DMS53 treated with DMSO at 0.1 percent for 48 hours (cell line): ENCODE measurements at regions not wholly inside any gene's neighbourhood (a gene's known extent, or its start where the extent isn't known, plus 50 kb on each side); places are given as distances from the start of the nearest gene placed in this dataset.

ENCODE experiments used
- DNase-seq: peaks from one replicate; lab custom pipeline; 2025; ENCODE audit not compliant: unreplicated experiment; lab: John Stamatoyannopoulos, UW

DNA sequence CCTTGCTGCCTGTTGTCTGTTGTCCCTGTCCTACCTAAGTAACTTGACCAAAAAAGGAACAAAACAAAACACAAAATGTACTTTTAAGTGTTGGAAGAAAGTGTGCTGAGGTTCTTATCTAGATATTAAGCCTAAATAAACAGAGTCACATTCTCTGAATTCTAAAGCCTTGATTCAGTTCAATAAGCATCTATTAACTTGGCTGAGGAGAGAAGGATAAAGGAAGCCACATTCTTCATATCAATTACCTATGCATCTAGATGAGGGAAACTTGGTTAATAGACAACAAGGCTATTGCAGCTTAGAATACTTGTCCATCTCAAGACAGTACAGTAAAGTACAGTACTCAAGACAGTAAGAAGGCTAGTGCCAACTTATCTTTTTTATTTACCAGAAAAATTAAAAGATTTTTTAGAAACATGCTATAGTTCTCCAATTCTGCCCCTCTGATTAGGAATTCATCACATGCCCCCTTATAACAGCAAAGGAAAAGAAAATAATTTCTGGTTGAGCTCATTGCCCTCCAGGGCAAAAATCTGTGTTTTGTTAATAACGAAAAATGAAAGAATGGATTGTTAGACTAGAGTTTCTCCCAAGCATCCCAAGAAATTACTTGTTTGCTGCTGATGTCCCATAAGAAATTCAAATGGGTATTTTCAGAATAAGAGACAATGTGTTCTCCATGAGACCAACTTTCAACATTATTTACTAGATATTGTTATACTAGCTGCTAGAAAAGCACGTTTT, 546.5 kb upstream of the SEMA3D start:
- DNase-seq: no peak

DNA sequence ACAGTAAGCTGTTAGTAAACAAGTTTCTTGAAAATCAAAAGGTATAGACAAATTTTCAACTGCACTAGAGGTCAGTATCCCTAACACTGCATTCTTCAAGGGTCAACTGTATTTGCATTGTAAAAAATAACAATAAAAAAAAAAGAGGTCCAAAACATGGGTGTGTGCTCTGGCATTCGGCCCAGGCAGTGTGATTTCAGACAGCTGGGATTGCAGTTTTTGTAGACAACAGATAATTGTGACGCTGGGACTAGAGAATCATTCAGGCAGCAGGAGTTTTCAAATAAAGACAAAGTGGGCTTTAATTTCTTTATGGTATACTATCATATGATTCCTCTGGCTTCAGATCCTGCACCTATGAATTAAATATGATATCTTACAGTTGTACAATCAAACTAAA, 543.2 kb upstream of the SEMA3D start:
- DNase-seq: no peak

DNA sequence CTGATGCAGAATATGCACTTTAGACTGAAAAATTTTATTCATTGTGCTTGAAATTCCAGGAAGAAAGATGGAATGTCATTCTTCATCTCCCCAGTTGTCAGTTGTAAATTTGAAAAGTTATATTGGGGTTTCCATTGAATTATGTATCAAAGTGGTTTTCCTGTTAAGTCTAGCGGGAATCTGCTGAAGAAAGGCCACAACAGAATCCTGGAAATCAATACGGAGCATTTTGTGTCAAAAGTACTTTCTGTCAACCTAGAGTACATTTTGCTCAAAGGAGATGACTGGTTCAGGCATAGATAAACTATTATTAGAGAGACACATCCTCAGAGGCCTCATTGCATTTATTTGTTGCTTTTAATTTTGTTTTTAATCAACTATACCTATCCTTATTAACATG, 538.2 kb upstream of the SEMA3D start:
- DNase-seq: no peak

DNA sequence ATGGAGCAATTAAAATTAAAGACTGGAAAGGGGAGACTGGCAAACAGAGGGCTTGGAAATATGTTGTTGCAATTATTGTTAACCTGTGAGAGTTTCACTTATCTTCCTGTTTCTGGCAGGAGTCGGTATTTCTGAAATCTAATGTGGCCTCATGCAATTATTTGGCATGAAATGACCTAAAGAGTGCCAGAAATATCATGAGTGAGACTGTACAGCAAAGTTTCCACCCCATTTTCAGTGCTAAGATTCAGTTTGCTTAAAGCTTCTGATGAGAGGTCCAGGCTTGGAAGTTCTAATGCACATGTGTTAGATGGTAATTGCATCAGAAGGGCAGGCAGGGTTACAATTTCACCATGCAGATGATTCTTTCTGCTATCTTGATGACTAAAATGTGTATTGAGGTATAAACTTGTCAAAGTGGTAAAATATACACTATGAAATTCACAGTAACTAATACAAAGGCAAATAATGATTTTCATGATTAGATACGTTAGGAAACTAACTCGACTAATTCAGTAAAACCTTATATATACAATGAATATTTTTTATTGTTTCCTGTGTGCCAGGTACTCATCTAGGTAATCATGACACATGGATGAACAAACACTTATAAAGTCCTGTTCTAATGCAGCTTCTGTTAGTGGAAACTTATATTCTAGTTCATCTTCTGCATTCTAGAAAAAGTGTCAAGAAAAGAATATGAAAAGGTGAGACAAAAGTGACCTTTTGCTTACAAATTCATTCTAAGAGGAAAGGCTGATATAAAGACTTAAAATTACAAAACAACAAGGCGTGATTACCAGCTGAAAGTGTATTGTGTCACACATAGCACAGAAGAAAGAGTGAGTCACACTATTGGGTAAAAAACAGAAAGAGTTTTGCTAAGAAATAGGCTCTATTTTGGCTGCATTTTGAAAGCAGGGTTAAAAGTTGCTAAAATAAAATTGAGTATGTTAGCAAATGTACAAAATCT, 533.4 kb upstream of the SEMA3D start:
- DNase-seq: peak; percentile 95

DNA sequence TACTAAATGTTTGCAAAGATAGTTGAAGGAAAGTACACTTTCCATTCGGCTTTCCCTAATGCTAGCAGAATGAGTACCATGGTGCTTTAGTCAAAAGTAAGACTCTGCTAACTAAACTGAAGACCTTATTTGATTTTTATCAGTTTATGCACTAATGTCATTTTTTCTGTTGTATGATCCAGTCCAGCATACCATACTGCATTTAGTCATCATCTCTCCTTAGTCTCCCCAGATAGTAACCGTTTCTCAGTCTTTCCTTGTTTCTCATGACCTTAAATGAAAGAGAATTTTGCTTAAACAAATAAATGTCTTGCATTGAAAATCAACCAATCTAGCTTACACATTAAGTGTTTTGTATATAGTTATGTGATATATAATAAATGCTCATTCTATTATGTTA, 529.5 kb upstream of the SEMA3D start:
- no peak for DNase-seq

DNA sequence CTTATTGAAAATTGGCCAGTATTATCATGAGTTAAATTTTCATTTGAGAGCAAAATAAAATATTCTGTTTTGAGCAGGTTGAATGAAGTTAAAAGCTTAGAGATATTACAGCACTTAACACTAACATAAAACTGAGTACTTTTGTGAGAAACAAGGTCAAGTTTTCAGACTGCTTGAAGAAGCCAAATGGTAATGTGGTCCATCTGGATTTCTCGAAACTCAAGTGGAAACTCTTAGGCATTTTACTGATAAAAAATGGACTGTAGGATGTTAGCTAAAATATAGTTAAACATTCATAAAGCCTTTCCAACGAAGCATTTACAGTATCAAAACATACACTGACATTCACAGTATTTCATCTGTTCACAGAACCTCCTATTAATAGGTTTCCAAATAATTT, 528.1 kb upstream of the SEMA3D start:
- no peak for DNase-seq

DNA sequence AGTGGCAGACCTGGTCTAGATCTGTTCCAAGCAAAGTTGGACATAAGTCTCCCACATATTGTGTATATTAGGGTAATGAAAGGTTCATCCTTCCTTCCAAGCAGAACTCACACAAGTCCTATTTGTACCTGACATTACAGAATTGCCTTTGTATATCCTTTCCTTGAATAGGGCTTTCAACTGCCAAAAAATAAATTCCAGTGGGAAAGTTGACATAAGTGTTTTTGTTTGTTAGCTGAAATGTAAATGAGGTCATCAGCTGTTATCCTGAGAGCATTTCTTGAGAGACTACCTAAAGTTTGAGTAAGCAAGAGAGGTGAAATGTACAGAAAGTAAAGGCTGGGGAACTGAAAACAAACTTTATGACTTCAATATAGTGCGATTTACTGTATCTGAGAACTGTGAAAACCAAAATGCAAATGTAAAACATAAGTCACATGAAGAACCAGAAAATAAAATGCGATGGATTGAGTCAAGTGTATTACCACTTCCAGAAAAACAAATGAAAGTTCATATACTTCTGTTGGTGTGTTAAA, 527.3 kb upstream of the SEMA3D start:
- no peak for DNase-seq

DNA sequence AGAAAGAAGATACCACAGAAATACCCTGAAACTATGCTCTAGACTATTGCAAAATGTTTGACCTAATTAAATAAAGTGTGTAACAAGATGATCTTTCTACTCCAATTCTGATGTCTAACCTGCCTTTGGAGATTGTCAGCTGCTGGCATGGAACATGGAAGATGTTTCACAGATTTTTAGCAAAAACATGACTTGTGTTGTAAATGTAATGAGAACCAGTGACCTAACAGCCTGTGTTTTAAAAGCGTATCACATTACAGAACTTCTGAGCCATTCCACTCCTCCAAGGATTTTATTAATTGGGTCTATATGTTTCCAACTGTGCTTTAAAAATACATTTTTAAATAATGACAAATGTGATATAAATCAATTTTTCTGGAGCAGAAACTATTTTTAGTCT, 526.3 kb upstream of the SEMA3D start:
- no peak for DNase-seq

DNA sequence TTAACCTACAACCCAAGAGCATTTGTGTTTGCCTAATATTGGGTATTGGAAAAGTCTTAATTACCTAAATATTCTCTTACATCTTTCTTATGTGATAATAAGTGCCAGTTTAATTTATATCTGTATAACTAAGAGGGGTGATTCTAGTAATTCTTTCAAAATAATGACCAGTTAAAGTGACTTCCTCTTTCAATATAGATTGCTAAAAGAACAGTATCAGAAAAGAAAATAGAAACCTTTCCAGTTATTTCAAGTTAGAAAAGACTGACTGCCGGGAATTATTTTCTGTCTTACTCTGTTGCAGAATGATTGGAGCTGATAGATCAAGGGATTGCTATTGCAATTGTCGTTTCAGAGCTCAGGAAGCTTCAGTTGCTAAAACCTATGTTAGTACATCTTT, 525.0 kb upstream of the SEMA3D start:
- DNase-seq: no peak

DNA sequence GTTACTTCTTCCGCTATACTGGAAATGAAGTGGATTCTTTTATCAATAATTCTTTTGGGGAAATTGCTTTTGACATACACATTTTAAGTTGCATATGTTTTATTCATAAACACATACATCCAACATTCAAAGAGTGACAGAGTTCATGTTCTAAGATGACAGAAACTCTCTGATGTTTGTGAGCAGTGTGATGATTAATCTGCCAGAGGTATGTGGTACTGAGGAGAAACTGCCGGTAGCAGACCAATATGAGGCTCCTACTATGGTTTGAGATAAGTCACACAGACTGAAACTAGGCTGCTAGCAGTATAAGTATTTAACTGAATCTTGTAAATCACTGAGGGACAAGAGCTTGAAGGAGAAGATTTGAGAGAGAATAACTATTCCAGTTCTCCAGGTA, 524.1 kb upstream of the SEMA3D start:
- DNase-seq: no peak

DNA sequence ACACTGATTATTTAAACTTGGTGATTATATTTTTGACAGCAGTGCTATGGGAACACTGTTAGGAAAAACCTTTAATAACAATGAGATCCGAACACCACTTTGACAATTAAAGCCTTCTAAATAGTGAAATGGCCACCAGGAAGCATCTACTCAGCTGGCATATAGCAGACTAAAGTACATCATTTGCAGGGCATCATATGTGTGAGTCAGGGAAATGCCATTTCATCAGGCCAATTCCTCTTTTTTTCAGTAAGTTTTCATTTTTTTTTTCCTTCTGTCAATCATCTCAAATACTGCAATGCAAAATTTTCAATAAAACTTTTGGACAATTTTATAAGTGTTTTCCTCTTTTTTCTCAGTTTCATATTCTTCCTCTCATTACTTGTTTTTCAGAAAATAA, 521.4 kb upstream of the SEMA3D start:
- DNase-seq: no peak

DNA sequence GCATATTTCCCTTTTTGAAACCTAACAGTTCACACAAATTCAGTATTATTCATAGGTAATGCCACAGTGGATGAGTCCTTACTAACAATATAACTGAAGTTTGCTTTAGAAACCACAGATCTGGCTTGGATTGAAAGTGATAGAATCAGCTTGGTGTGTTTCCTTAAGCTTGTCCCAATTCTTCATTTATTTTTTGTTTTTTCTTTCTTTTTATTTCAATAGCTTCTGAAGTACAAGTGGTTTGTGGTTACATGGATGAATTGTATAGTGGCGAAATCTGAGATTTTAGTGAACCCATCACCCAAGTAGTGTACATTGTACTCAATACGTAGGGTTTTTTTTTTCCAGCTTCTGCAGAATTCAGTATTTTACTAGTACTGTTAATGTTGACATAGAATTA, 518.2 kb upstream of the SEMA3D start:
- DNase-seq: no peak

DNA sequence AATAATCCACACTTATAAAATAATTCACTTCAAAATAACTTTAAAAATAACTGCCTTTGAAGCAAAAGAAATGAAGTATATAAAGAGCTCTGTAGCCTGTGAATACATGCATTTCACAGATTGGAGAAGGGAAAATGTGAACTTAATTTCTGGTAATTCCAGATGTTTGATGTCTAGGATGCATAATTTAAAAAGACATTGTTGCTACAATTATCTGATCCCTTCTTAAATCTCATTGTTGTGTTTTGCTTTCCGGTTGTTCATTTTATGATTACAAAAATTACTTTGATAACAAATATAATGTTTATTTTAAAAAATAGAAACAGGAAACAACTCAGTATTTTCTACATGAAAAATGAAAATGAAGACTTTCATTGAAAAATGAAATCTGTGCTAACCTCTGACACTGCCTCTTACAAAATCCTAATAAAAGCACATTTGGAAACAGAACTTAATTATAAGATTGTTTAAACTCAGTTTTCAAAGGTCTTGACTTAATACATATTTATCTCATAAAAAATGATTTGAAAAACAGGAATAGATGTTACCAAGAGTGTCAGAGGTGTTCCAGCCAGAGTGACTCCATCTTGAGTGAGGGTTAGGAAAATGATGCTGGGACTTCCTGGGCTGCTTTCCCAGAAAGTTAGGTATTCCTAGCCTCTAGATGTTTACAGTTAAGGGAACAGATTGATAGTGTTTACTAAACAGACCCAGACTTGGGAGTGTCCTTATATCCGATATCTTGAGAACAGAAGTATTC, 516.6 kb upstream of the SEMA3D start:
- DNase-seq: no peak

DNA sequence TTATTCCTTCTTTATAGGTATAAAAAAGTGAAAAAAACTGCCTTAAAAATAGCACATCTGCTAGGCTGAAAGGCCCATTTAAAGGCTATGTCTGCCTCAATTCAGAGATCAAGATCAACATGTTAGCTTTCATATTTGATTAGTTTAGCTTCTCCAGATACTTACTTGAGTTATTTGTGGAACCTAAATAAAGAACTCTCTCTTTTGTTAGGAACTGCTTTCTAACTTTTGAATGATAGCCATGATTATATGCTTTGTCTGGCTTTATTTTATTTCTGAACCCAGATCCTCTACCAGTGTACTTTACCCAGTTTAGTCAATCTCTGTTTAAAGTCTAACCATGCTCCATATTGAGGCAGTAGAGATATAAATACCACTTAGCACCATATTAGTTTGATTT, 515.5 kb upstream of the SEMA3D start:
- DNase-seq: no peak

DNA sequence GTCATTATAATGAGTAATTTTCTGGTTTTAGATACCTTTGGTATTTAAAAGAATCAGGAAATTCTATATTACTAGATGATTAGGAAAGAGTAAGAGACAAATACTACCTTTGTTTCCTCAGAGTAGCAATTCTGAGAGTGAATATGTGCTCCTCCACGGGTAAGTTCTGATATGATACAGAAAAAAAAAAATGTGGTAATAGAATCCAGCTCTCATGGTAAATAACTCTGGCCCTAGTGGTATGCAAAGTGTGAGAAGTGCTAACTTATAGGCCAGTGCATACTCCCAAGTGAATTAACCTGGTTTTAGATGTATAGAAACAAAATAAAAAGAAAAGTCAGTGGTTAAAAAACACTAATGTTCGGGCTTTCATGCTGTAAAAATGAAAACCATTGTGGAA, 512.6 kb upstream of the SEMA3D start:
- no peak for DNase-seq

DNA sequence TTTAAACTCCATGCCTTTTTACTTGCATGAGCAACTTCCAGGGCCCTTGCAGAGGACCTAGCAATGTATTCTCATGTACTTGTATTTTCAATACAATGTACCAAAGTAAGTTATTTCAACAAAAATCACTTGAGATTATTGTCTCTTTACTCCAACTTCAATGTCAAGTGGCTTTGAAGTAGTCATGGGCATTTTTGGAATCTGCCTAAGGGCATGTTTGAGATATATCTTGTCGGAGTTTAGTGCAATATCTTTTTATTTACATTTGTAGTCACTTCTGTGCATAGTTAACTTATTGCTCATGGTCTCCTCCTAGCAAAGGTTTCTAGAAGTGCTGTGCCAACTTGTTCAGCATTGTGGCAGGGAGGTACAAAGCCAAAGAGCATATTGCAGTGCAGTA, 508.7 kb upstream of the SEMA3D start:
- peak; percentile 24 for DNase-seq

DNA sequence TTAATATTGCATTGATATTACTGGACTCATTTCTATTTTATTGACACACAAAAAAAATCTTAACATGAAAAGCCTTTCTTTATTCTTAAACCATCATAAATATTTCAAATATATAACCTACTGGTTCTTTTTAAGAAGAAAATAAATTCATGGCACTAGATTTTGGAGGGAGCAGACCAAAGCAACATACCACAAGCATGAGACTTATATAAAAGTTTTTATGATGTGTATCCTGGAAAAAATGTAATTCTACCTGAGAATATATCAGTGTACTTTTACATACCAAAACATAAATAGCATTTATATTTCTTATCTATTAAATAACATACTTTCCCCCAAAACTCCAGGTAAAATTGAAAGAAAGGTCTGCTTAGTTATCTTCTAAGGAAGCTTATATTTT, 508.2 kb upstream of the SEMA3D start:
- no peak for DNase-seq

DNA sequence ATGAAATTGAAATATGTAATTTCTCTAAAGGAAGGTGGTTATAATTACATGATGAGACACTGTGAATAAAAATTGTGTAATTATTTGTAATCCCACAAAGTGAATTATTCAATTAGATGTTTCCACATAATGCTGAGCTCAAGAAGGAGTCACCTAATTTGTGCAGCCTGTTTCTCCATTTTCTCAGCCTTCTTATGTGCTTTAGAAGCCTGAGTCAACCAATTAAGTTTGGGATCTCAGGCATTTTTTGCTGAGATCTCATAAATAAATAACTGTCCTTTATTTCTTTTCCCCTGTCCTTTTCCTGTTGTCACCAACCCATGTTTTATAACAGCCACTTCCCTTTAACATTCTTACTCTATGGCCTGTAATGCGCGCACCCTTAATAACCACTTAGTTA, 506.5 kb upstream of the SEMA3D start:
- DNase-seq: no peak

DNA sequence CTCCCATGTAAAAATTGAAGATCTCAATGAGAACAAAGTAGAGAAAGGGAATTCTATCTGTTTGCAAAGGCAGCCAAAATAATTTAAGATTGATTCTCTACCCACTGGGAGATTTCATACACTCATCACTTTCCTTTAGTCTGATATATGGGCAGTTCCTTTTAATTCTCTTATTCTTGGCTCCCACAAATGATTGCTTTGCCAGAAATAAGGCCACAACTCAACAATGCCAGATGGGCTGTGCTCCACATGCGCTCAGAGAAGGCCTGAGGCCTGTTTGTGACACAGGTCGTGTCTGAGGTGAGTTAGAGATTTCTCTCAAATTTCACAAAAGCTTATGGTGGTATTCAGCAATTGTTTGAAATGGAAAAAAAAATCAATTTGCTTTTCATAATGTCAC, 501.9 kb upstream of the SEMA3D start:
- no peak for DNase-seq

DNA sequence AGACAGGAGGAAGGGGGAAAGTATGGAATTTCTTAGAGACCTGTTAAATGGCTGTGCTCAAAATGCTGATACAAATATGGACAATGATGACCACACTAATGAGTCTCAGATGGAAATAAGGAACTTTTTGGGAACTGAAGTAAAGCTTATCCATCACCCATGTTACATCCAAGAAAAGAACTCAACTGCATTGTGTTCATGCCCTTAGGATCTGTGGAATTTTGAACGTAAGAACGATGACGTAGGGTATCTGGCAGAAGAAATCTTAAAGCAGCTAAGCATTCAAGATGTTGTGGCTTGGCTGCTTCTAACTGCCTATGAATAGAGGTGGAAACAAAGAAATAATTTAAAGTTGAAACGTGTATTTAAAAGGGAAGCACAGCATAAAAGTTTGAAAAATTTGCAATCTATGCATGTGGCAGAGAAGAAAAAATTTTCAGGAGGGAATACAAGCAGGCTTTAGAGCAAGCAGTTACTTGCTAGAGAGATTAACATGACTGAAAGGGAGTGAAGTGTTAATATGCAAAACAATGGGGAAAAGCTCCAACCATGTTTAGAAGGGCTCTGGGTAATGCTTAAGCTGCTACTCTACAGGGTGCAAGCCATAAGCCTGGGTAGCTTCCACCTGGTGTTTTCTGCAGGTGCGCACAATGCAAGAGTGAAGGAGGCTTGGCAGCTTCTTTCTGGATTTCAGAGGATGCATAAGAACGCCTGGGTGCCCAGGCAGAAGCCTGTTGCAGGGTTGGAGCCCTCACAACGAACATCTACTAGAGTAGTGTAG, 499.7 kb upstream of the SEMA3D start:
- no peak for DNase-seq

DNA sequence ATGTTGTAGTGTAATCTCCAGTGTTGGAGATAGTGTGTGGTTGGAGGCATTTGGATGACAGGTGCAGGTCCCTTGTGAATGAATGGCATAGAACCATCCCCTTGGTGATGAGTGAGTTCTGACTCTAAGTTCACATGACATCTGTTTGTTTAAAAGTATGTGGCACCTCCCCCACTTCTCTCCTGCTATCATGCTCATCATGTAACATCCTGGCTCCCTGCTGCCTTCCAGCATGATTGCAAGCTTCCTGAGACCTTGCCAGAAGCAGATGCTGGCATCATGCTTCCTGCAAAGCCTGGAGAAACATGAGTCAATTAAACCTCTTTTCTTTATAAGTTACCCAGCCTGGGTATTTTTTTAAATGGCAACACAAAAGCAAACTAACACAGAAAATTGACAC, 499.0 kb upstream of the SEMA3D start:
- DNase-seq: peak; percentile 15
